HG03103 (cell line): ENCODE measurements at regions not wholly inside any gene's neighbourhood (a gene's known extent, or its start where the extent isn't known, plus 50 kb on each side); places are given as distances from the start of the nearest gene placed in this dataset.
"Not testable (repeated sequence)": the region's sequence is repeated elsewhere in the genome, so short reads cannot be mapped to it uniquely, and the experiment has no call there.

Experiments
- ATAC-seq: cut with Tn5 transposase; IDR thresholded peaks from one replicate; pipeline ENCODE4 v1.9.1; 2021; ENCODE audit warnings: low read depth; ENCODE audit not compliant: unreplicated experiment

DNA sequence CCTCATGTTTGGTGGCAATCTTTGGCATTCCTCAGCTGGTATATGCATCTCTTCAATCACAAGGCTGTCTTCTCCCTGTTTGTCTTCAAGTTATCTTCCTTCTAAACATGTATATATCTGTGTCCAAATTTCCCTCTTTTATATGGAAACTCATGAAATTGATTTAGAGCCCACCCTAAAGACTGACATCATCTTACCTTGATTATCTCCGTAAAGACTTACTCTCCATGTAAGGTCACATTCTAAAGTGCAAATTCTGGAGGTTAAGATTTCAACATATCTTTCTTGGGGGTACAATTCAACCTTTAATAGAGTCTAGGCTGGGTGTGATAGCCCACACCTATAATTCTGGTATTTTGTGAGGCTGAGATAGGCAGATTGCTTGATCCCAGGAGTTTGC is 215.8 kb upstream of the LRRC4C start:
- no peak for ATAC-seq

DNA sequence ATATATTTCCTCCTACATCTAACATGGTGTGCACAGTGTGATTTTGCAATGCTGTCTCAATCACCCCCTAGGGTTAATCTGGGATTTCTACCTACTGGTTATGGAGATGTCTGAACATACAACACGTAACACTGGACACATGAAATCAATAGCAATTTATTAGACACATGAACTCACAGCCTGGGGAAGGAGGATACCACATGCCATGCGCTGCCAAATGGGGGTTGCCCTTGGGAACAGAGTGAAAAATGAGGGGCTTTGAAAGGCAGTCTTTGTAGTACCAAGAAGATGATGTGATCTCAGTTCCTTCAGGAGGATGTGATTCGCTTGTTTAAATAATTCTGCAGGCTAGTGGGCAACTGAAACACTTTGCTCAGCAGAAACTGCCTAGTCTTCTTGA is 253.6 kb upstream of the LRRC4C start:
- ATAC-seq: no peak

DNA sequence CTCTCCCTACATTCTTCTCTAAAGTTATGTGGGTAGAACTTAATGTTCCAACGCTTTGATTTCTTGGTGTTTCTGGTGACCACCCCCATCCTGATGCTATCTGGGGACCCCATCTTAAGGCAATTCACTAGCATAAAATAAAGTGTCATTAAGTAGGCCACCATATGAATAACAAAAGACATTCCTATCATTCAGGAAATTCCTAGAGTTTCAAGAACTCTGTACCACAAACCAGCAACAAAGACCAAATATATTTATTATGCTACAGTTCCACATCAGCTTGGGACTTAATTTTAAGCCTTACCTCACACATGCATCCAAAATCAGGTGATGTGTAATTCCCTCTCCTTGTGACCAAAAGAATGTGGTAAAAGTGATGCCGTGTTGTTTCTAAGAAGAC is 254.6 kb upstream of the LRRC4C start:
- ATAC-seq: no peak

DNA sequence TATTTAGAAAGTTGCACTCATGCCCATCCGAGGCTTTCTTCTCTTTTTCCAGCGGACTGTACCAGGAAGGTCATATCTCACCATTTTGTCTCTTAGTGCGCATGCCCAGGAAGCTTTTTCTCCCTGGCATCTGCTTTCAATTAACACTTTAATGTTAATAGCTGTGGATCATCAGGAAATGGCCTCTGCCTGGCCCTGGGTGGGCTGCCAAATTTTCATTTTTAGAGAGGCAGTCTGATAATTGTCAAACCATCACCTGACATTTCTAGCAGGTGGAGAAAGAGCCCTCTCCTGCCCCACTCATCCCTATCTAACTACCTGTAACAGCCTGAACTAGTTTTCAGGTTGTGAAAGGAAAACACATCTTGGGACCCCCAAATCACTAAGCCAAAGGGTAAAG is 257.4 kb upstream of the LRRC4C start:
- no peak for ATAC-seq

DNA sequence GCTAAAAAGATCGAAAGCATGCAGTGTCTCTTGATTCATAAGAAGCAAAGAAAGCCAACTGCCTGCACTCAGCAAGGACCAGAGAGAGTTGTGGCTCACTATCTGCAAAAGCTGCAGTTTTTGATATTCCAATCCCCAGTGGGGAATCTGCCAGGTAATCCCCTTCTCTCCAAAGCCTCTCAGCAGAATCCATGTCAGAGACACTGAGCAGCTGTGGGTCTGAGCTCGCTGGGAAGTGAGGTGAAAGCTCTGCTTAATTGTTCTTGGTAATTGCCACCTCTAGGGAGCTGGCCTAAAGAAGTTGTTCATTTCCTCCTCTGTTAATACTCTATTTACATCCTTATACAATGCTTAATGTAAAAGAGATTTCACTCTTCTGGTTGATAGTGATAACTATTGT is 261.3 kb upstream of the LRRC4C start:
- no peak for ATAC-seq

DNA sequence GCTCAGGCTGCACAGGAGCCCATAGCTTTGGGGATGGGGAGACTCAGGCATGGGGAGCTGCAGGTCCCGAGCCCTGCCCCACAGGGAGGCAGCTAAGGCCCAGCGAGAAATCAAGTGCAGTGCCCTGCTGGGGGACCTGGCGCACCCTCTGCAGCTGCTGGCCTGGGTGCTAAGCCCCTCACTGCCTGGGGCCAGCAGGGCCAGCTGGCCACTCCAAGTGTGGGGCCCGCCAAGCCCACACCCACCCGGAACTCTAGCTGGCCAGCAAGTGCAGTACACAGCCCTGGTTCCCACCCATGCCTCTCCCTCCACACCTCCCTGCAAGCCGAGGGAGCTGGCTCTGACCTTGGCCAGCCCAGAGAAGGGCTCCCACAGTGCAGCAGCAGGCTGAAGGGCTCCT is 268.7 kb upstream of the LRRC4C start:
- ATAC-seq: not testable (repeated sequence)

DNA sequence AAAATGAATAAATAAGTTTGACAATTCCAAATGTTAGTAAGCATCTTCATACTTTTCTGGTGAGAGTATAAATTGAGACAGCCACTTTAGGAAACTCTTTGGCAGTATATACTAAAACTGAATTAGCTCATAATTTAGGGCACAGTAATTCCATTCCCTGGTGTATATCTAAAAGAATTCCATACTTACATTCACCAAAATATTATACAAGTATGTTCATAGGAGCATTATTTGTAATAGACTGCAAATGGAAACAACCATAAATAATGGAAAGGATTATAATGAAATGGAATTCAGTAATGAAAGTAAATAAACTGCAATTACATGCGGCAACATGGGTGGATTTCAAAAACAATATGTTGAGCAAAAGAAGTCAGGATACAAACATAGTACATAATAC is 315.8 kb upstream of the LRRC4C start:
- no peak for ATAC-seq

DNA sequence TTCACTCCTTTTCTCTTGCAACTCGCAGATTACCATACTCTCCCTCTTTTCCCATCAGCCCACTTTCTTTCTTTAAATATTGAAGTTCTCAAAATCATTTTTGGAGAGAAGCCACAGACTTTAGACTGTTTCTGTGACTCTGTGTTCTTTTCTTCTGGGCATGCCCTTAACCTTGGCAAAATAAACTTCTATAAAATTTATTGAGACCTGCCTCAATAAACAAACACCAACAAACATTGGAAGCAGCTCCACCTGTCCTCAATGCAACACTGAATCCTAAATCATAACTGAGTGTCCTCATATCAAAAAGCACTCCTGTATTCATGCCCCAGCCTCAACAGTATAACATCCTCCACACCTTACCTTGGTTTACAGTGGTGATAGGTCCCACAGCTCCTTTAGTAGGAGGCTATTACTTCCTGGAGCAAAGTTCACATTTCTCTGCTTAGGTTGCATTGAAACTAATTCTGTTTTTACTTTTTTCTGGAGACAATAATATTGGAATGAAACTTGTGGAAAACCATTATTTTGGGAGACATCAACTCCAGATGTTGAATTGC is 320.0 kb upstream of the LRRC4C start:
- no peak for ATAC-seq

DNA sequence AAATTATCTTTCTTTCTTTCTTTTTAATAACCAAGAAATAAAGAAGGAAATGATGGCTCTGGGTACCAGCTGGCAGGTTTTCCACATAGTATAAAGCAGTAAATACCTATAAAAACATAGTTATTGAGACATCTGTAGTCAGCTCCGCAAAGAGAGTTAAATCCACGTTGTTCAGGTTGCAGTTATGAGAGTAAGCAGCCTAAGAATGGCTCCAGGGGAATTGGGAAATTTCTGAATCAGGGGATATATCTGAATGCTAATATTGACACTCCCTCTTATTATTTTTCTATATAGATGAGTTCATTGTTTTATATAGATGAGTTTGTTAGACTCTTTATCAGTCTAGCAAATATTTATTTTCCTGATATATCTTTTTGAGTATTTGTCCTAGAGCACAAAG is 322.0 kb upstream of the LRRC4C start:
- no peak for ATAC-seq

DNA sequence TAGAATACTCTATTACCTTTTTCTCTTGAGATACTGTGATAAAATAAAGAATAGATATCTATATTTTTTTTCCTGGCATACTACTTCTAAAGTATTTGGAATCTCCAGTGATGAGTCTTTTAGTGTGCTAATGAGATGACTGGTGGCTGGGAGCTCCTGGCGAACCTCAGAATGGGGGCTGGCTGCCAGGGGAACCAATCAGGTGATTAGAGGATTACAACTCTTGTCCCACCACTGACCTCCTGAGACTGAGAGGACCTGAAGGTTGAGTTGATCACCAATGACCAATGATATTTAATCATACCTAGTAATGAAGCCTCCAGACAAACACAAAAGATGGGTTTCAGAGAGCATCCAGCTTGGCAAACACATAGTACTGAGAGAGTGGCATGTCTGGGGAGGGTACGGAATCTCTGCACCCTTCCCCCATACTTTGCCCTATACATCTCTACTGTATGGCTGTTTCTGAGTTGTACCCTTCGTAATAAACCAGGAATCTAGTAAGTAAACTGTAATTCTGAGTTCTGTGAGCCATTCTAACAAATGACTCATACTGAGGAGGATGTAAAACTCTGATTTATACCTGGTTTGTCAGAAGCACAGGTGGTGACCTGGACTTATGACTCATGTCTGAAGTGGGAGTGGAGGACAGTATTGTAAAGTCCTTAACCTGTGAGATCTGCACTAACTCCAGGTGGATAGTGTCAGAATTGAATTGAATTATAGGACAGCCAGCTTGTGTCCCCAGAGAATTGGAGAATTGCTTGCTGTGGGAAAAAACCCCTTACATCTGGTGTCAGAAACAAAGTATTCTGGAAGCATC is 325.3 kb upstream of the LRRC4C start:
- ATAC-seq: no peak

DNA sequence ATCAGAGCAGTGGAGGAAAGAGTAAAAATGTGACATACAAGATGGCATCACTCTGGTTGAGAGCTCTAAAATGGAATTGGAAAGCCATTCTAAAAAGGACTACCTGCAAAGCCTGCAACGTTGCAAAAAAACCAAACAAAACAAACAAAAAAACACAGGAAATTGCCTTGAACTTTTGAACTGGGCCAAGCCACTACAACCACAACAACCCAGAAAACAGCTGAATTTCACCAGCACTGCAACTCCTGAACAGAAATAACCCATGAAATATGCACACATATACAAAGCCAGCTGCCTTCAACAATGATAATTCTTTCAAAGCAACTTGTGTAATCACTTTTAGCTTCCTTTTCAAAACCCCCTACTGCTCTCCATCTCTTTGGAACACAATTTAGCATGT is 326.6 kb upstream of the LRRC4C start:
- ATAC-seq: no peak

DNA sequence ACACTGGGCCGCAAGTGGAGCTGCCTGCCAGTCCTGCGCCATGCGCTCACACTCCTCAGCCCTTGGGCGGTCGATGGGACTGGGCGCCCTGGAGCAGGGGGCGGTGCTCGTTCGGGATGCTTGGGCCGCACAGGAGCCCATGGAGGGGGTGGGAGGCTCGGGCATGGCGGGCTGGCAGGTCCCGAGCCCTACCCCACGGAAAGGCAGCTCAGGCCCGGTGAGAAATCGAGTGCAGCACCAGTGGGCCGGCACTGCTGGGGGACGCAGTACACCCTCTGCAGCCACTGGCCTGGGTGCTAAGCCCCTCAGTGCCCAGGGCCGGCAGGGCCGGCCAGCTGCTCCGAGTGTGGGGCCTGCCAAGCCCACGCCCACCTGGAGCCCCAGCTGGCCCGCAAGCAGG is 328.7 kb upstream of the LRRC4C start:
- ATAC-seq: no peak

DNA sequence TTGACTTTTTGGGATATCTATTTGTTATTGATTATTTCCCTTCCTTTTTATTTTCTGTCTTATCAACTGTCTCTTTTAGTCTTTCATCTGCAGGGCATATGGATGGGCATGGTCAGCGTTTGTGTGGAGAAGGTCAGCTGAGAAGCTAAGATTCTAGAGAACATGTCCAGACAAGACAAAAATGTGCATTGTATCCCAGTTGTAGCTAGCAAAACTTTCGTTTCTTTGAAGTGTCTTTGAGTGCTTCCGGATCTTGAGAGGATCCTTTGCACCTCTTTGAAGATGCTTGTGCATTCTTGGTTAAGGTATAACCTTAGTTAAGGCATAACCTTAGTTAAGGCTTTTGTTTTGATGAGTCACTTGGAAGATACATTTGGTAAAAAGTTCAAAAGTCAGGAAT is 329.9 kb upstream of the LRRC4C start:
- ATAC-seq: no peak

DNA sequence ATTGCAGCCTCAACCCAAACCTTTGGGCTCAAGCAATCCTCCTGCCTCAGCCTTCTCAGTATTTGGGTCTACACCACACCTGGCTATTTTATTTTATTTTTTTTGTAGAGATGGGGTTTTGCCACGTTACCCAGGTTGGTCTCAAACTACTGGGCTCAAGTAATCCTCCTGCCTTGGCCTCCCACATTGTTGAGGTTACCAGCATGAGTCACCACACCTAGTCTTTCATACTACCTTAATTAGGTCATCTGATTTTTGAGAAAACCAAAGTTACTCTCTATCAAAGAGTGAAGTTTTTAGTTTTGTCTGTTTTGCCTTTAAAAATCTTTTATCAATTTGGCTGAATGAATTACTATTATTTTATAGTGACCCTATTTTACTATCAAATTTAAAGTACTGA is 335.6 kb upstream of the LRRC4C start:
- no peak for ATAC-seq

DNA sequence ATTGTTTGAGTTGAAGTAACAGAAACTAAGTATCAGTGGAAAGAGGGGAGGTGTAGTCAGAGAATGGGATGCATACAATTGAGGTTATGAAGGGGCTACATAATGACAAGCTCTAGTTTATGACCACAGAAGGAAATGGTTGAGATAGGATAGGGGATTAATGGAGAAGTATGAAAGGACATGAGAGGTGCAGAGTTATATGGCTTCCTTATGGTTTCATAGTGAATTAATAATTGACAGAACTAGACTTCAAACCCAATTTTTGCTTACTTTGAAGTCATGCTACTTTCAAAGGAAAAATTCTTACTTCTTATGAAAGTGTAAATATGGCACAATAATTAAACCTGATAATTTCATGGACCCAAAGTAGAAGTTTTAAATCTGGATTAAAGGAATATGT is 340.3 kb upstream of the LRRC4C start:
- no peak for ATAC-seq

DNA sequence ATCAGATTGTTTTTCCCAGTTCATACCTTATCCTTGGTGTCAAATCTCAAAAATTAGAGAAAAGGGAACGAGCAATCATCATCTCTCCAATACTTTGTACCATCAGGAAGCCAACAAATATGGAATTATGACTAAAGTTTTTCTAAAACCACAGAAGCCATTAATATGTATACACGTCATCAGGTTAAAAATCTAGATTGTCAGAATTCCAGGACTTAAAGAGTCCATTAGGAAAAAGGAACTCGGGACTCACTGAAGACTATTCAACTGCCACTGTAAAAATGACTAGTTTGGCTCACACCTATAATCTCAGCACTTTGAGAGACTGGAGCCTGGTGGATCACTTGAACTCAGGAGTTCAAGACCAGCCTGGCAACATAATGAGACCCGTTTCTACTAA is 344.4 kb upstream of the LRRC4C start:
- ATAC-seq: no peak

DNA sequence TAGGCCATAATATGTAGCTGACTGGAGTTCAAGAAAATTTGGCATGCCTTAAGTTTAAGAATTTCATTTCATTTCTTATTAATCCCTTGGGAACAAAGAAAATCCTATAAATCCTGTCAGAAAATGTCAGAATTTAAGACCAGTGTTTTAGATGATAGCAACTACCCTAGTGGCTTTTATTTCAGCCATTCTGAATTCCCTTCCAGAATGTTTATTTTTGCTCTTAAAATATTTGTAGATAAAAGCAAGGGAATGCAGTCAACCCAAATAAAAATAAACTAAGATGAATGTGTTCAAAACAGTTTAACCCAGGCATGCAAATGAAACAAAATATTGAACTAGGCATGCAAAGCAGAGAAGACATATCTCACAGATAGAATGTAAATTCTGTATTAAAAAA is 356.9 kb upstream of the LRRC4C start:
- no peak for ATAC-seq

DNA sequence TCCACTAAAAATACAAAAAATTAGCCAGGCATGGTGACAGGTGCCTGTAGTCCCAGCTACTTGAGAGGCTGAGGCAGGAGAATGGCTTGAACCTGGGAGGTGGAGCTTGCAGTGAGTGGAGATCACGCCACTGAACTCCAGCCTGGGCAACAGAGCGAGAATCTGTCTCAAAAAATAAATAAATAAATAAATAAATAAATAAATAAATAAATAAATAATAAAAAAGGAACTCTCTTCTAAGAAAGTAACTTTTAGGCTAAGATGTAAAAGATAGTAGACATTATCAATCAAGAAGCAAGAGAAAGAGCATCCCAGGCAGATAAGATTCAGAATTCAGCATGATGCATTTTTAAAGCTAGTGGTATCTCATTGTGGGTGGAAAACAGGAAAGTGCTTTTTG is 364.8 kb upstream of the LRRC4C start:
- not testable (repeated sequence) for ATAC-seq

DNA sequence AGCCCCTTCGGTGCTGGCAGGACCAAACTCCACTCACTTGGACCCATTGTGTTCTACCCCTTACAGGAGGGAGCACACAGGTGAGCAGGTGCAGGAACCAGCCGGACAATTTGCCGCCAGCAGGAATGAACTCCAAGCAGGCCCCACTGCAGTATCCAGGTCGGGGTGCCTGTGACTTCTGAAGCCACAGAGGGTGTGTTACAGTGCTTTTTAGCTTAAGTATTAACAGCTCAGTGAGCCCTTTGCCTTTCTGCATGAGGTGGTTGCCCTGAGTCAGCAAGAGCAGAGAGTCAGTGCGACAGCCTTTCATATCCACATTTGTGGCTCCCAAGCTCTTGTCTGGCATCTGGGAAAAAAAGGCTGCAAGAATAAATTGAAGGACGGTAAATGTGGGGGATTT is 366.6 kb upstream of the LRRC4C start:
- ATAC-seq: no peak

DNA sequence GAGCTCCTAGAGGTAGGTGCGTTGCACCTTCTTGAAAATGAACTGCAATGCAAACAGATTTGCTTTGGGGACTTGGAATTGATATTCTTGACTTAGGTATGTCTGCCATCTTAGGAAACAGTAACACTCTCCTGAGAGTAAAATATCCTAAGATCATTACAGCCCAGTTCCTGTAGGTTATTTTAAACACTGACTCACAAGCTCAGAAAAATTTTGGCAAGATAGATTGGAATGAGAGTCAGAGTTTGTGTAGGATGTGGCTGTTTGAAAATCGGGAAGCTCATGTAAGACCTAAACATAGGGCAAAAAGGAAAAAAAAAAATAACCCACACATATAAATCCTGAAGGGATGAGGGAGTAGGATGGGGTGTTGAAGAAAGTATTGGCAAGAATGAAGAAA is 377.0 kb upstream of the LRRC4C start:
- no peak for ATAC-seq

DNA sequence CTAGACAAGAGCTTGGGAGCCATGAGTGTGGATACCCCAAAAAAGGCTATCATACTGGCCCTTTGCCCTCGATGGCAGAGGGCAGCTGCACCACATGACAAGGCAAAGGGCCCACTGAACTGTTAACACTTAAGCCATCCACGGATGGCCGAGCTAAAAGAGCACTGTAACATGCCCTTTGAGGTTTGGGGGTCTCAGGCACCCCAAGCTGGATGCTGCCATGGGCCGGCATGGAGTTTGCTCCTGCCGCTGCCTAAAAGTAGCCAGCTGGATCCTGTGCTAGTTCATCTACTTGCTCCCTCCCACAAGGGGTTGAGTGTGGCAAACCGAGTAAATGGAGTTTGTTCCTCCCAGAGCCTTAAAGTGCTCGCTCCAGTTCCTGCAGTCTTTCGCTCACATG is 383.2 kb upstream of the LRRC4C start:
- ATAC-seq: no peak

DNA sequence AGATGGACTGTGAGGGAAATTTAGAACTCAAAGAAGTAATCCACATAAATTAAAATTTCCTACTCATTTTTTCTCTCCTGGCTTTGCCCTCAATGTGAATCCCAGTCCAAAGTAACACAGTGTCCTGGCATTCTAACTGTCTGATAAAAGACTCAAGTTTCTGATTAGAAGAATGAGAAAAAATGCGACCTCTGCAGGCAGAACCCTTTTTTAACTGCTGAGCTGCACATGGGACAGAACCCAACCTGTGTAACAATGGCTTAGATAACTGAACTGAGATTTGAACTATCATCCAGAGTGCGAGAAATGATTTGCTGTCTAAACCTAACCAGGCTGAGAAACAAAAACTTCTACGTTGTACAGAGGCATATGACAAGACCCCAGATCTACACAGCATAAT is 385.6 kb upstream of the LRRC4C start:
- ATAC-seq: no peak

DNA sequence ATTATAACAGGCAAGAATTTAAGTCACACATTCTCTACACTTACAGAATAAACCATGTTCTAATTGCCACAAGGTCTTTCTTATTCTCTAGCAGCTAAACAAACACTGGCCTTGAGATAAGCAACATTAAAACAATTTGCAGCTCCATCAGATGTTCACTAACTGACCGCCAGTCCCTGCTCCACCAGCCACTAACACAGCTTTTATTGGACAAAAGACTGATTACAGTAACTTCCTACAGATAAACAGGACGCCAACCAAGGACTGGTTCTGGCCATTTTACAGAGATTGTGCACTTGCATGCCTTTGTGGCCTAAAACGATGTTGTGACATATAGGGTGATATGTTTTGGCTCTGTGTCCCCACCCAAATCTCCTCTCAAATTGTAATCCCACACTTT is 388.9 kb upstream of the LRRC4C start:
- ATAC-seq: no peak
